ENCODE measurements at regions not wholly inside any gene's neighbourhood (a gene's known extent, or its start where the extent isn't known, plus 50 kb on each side); places are given as distances from the start of the nearest gene placed in this dataset.

DNA sequence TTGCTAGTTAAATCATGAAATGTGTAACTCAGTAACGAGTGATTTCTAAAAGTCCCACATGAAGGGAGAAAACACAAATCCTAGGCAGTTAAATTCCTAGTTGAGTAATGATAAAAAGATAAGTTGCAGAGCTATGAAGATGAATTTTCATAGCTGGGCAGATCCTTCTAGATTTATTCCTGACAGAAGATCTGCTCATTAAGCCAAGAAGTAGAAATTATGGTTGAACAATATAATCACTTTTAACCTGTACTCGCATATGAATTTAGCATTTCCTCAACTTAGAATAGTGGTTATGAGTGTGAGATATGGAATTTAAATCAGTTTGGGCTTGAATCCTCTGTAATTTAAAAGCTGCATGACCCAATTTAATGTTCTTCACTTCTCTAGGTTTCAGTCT, 359.2 kb upstream of the HSF2 start:
- Histone ChIP-seq H3K27ac (ENCODE audit: low read length) (no peak overlapping the region), H3K4me1 (ENCODE audit: control insufficient read depth, insufficient read depth, low read length) (no peaks in the 10 kb centered on the region), H3K9me3 (ENCODE audit: control insufficient read depth, insufficient read depth, low read depth, low read length) (no peaks in the 10 kb centered on the region), H3K27me3 (ENCODE audit: control insufficient read depth, insufficient read depth, low read length) (no peaks in the 10 kb centered on the region), H3K4me3 (ENCODE audit: low read depth in 2 of 2, low read length in 2 of 2) (no peak overlapping the region), H3K36me3 (ENCODE audit: control insufficient read depth, insufficient read depth, low read length) (no peaks in the 10 kb centered on the region)
- no TSS peak for BruUV-seq (replicated peaks)
- TF ChIP-seq, protein P1, sequence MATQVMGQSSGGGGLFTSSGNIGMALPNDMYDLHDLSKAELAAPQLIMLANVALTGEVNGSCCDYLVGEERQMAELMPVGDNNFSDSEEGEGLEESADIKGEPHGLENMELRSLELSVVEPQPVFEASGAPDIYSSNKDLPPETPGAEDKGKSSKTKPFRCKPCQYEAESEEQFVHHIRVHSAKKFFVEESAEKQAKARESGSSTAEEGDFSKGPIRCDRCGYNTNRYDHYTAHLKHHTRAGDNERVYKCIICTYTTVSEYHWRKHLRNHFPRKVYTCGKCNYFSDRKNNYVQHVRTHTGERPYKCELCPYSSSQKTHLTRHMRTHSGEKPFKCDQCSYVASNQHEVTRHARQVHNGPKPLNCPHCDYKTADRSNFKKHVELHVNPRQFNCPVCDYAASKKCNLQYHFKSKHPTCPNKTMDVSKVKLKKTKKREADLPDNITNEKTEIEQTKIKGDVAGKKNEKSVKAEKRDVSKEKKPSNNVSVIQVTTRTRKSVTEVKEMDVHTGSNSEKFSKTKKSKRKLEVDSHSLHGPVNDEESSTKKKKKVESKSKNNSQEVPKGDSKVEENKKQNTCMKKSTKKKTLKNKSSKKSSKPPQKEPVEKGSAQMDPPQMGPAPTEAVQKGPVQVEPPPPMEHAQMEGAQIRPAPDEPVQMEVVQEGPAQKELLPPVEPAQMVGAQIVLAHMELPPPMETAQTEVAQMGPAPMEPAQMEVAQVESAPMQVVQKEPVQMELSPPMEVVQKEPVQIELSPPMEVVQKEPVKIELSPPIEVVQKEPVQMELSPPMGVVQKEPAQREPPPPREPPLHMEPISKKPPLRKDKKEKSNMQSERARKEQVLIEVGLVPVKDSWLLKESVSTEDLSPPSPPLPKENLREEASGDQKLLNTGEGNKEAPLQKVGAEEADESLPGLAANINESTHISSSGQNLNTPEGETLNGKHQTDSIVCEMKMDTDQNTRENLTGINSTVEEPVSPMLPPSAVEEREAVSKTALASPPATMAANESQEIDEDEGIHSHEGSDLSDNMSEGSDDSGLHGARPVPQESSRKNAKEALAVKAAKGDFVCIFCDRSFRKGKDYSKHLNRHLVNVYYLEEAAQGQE (IDR thresholded peaks at IDR 0.05; ENCODE audit: insufficient read depth in 1 of 2, low read depth in 2 of 2, low read length in 1 of 2): no peak
- TF ChIP-seq TCF7L2 (IDR thresholded peaks at IDR 0.05; ENCODE audit: low read depth, low read length): no peak
- no peak for TF ChIP-seq POLR2AphosphoS5 (IDR thresholded peaks at IDR 0.05; ENCODE audit: low read depth, low read length)
- TF ChIP-seq SIN3A (IDR thresholded peaks at IDR 0.05; ENCODE audit: borderline replicate concordance, insufficient read depth, low read depth, low read length): no peak
- TF ChIP-seq, protein P2, sequence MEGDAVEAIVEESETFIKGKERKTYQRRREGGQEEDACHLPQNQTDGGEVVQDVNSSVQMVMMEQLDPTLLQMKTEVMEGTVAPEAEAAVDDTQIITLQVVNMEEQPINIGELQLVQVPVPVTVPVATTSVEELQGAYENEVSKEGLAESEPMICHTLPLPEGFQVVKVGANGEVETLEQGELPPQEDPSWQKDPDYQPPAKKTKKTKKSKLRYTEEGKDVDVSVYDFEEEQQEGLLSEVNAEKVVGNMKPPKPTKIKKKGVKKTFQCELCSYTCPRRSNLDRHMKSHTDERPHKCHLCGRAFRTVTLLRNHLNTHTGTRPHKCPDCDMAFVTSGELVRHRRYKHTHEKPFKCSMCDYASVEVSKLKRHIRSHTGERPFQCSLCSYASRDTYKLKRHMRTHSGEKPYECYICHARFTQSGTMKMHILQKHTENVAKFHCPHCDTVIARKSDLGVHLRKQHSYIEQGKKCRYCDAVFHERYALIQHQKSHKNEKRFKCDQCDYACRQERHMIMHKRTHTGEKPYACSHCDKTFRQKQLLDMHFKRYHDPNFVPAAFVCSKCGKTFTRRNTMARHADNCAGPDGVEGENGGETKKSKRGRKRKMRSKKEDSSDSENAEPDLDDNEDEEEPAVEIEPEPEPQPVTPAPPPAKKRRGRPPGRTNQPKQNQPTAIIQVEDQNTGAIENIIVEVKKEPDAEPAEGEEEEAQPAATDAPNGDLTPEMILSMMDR (IDR thresholded peaks at IDR 0.05): no peak
- ATAC-seq: no peak
- in situ Hi-C loops (cut with HindIII; ENCODE audit: low pct_unique_long_range_greater_than_20kb, low sequenced_read_pairs) (no loop called here), intact Hi-C loops (cut with micrococcal nuclease; ENCODE audit: unreplicated experiment) (loop anchor here (1.0 kb wide), 1 partner anchor 13 kb away; no protein-coding TSS in a partner anchor)
- ChIA-PET CTCF (no interaction called here), POLR2A (no interaction called here)
- DNase-seq (ENCODE audit: low read depth, low spot score): no peak

DNA sequence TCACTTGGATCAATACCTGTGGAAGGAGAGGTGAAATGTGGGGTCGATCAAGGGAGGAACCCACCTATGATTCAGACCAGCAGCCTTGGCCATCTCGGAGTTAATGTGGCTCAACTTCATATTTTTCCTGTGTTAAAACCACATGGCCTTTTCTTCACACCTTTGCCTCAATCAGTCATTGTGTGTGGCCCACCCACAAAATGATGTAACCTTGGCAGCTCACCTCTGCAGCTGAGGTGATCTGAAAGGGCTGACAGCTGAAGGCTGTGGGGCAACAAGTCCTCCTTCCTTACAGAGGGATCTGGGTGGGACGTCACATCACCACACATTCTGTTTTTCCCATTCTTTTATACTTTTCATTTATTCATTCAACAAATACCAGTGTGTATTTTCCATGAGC, 357.1 kb upstream of the HSF2 start:
- no peak for ATAC-seq
- ChIA-PET CTCF (no interaction called here), POLR2A (no interaction called here)
- in situ Hi-C loops (cut with HindIII; ENCODE audit: low pct_unique_long_range_greater_than_20kb, low sequenced_read_pairs): no loop called here
- Histone ChIP-seq H3K4me1 (ENCODE audit: control insufficient read depth, insufficient read depth, low read length) (no peaks in the 10 kb centered on the region), H3K27me3 (ENCODE audit: control insufficient read depth, insufficient read depth, low read length) (no peaks in the 10 kb centered on the region), H3K9me3 (ENCODE audit: control insufficient read depth, insufficient read depth, low read depth, low read length) (no peaks in the 10 kb centered on the region), H3K27ac (ENCODE audit: low read length) (no peak overlapping the region), H3K36me3 (ENCODE audit: control insufficient read depth, insufficient read depth, low read length) (no peaks in the 10 kb centered on the region), H3K4me3 (ENCODE audit: low read depth in 2 of 2, low read length in 2 of 2) (no peak overlapping the region)
- TF ChIP-seq POLR2AphosphoS5 (IDR thresholded peaks at IDR 0.05; ENCODE audit: low read depth, low read length): no peak
- intact Hi-C loops (cut with micrococcal nuclease; ENCODE audit: unreplicated experiment): no loop called here
- DNase-seq (ENCODE audit: low read depth, low spot score): no peak
- no TSS peak for BruUV-seq (replicated peaks)

DNA sequence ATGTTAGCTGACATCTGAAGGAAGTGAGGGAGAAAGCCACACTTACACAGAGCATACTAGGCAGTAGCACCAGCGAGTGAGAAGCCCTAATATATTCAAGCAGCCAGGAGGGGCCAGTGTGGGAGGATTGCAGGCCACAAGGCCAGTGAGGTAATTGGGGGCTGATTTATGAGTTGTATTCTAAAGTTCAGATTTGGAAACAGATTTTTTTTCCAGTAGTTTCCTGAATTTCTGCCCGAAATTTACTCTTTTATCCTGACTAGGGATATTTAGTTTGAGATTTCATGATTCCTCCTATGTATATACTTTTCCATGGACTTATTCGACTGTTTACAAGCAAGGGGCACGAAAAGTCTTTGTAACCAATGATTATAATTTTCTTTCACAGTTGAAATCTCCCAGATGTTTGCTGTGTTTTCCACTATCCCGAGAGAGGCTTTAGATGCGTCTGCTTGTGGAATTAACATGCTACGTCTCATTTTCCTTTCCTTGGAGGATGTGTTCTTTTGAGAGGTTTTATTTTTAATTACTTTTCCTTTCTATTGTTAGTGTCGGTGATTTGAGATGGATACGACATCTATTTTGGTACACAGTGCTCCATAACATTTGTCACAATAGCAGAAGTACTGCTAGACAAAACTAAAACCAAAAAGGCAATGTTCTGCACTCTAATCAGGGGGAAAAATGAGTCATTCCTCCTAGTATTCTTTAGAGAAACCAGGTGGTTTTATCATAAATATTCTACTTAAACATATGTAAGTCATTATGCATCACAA, 356.3 kb upstream of the HSF2 start:
- intact Hi-C loops (cut with micrococcal nuclease; ENCODE audit: unreplicated experiment) (no loop called here), in situ Hi-C loops (cut with HindIII; ENCODE audit: low pct_unique_long_range_greater_than_20kb, low sequenced_read_pairs) (no loop called here)
- ChIA-PET POLR2A (no interaction called here), CTCF (no interaction called here)
- TF ChIP-seq, protein P1 (IDR thresholded peaks at IDR 0.05; ENCODE audit: insufficient read depth in 1 of 2, low read depth in 2 of 2, low read length in 1 of 2): no peak
- TF ChIP-seq, protein P2 (IDR thresholded peaks at IDR 0.05): no peak
- TF ChIP-seq TCF7L2 (IDR thresholded peaks at IDR 0.05; ENCODE audit: low read depth, low read length) (no peak), SIN3A (IDR thresholded peaks at IDR 0.05; ENCODE audit: borderline replicate concordance, insufficient read depth, low read depth, low read length) (no peak), POLR2AphosphoS5 (IDR thresholded peaks at IDR 0.05; ENCODE audit: low read depth, low read length) (no peak)
- Histone ChIP-seq H3K4me1 (ENCODE audit: control insufficient read depth, insufficient read depth, low read length) (no peaks in the 10 kb centered on the region), H3K9me3 (ENCODE audit: control insufficient read depth, insufficient read depth, low read depth, low read length) (no peaks in the 10 kb centered on the region), H3K27ac (ENCODE audit: low read length) (no peak overlapping the region), H3K4me3 (ENCODE audit: low read depth in 2 of 2, low read length in 2 of 2) (no peak overlapping the region), H3K36me3 (ENCODE audit: control insufficient read depth, insufficient read depth, low read length) (no peaks in the 10 kb centered on the region), H3K27me3 (ENCODE audit: control insufficient read depth, insufficient read depth, low read length) (no peaks in the 10 kb centered on the region)
- BruUV-seq (replicated peaks): no TSS peak
- ATAC-seq (no peak), DNase-seq (ENCODE audit: low read depth, low spot score) (no peak)

All from Panc1 (cell line).